Astrocyte of the hippocampus (primary cell): ENCODE measurements at regions not wholly inside any gene's neighbourhood (a gene's known extent, or its start where the extent isn't known, plus 50 kb on each side); places are given as distances from the start of the nearest gene placed in this dataset.
"Not testable (repeated sequence)": the region's sequence is repeated elsewhere in the genome, so short reads cannot be mapped to it uniquely, and the experiment has no call there.

Experiments
- DNase-seq: peaks from one replicate; pipeline ENCODE4 v3.0.0; 2011; ENCODE audit warnings: low read depth, low spot score

DNA sequence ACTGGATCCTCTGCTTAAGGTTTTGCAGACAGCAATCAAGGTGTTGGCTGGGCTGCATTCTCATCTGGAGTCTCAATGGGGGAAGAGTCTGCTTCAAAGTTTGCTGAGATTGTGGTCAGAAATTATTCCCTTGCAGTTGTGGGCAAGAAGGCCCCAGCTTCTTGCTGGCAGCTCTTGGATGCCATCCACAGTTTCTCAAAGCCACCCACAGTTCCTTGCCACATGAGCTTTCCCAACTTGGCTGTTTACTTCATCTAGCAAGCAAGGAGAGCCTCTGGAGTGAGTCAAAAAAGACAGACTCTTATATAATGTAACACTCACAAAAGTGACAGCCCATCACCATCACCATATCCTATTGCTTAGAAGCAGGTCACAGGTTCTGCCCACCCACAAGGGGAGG lies 62.1 kb upstream of the ABHD2 start:
- DNase-seq = no peak

DNA sequence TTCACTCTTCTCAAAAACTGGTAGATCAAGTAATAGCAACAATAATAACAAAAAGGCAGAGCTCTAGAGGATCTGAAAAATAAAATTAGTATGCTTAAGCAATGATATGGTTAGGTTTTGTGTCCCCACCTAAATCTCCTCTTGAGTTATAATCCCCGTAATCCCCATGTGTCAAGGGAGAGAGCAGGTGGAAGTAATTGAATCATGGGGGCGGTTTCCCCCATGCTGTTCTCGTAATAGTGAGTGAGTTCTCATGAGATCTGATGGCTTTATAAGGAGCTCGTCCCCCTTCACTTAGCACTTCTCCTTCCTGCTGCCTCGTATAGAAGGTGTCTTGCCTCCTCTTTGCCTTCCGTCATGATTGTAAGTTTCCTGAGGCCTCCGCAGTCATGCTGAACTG lies 60.2 kb upstream of the ABHD2 start:
- no peak for DNase-seq

DNA sequence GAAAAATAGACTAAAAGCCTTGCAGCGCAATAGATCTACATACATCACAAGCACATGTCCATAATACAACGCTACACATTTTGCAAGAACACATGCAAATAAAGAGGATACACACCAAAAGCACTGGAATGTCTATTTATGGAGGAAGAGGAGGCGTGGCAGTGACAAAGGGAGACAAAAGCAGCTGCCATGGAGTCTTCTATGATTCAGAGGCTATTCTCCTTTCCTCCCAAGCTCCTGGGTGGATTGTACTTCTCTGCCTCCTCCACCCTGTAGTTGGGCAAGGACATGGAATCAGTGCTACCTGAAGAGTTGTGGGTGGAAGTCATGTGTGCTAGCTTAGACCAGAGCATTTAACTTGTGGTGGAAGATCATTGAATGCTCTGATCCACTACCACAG lies 57.9 kb upstream of the ABHD2 start:
- DNase-seq = no peak

DNA sequence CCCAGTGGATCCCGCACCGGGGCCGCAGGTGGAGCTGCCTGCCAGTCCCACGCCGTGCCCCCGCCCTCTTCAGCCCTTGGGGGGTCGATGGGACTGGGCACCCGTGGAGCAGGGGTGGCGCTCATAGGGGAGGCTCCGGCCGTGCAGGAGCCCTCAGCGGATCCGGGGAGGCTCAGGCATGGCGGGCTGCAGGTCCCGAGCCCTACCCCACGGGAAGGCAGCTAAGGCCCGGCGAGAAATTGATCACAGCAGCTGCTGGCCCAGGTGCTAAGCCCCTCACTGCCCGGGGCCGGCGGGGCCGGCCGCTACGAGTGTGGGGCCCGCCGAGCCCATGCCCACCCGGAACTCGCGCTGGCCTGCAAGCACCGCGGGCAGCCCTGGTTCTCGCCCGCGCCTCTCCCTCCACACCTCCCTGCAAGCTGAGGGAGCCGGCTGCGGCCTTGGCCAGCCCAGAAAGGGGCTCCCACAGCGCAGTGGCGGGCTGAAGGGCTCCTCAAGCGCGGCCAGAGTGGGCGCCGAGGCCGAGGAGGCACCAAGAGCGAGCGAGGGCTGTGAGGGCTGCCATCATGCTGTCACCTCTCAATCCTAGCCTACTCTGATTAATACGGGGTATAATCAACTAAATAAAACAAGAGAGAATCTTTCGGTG lies 56.5 kb upstream of the ABHD2 start:
- DNase-seq = not testable (repeated sequence)

- DNase-seq = no peak
Measured at GRCh38 chr15:89034305-89034704, 54.0 kb upstream of the ABHD2 start.

DNA sequence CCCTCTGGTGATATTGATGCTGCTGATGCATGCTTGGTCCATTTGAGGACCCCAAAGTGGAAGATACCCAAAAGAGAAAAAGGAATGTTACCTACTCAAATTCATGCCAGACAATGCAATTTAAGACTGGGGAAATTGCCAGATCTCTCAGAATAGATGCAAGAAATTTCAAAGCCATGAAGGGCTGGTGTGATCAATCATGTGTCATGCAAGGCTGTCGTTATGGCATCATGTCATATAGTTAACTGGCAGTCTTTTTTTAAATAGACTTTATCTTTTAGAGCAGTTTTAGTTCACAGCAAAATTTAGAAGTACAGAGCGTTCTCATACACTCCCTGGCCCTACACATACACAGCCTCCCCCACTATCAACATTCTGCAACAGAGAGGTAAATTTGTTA lies 53.1 kb upstream of the ABHD2 start:
- no peak for DNase-seq

- no peak for DNase-seq
Measured at GRCh38 chr15:89035658-89036057, 52.6 kb upstream of the ABHD2 start.

GRCh38 chr15:89038146-89038545 lies 50.1 kb upstream of the ABHD2 start:
- no peak for DNase-seq
